LNCAP (cell line): ENCODE measurements at regions not wholly inside any gene's neighbourhood (a gene's known extent, or its start where the extent isn't known, plus 50 kb on each side); places are given as distances from the start of the nearest gene placed in this dataset.

ENCODE experiments used
- TF ChIP-seq, protein P1 (sequence below): fragments of 450-650 bp; IDR thresholded peaks from 2 replicates; pipeline ENCODE4 v1.5.1; 2017; ENCODE audit warnings: mild to moderate bottlenecking

DNA sequence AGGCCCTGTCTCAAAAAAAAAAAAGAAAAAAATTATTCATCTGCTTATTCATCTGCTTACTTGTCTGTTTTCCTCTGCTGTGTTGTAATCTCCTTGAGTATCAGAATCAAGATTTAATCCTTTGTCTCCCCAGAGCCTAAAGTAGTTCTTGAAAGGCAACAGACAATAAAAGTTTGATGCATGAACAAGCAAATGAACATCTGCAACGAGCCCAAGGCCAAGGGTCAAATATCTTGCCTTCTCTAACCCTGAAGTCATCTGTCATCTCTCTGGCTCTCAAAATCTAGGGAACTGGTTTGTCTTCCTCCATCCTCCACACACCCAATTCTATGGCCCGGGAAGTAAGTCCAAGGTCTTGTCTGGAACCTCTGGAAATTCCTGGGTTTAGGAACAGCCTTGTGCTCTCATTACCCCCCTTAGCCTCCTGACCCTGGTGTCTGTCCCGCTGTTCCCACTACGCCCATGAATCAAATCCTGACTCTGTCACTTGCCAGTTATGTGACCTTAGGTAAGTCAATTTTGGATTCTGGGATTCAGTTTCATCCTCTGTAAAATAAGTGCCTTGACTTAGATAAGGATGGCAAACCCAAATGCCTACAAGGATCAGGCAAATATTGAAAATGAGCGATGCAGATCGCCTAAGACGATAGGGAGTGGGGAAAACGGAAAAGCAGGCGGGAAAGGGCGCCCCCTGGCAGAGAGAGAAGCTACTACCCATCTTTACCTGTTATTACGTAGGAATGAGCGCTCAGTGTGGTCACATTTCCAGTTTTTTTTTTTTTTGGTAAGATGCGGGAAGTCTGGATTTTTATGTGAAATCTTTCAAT, 102.7 kb upstream of the DHX15 start:
- TF ChIP-seq, protein P1, sequence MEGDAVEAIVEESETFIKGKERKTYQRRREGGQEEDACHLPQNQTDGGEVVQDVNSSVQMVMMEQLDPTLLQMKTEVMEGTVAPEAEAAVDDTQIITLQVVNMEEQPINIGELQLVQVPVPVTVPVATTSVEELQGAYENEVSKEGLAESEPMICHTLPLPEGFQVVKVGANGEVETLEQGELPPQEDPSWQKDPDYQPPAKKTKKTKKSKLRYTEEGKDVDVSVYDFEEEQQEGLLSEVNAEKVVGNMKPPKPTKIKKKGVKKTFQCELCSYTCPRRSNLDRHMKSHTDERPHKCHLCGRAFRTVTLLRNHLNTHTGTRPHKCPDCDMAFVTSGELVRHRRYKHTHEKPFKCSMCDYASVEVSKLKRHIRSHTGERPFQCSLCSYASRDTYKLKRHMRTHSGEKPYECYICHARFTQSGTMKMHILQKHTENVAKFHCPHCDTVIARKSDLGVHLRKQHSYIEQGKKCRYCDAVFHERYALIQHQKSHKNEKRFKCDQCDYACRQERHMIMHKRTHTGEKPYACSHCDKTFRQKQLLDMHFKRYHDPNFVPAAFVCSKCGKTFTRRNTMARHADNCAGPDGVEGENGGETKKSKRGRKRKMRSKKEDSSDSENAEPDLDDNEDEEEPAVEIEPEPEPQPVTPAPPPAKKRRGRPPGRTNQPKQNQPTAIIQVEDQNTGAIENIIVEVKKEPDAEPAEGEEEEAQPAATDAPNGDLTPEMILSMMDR = peak; percentile 79

DNA sequence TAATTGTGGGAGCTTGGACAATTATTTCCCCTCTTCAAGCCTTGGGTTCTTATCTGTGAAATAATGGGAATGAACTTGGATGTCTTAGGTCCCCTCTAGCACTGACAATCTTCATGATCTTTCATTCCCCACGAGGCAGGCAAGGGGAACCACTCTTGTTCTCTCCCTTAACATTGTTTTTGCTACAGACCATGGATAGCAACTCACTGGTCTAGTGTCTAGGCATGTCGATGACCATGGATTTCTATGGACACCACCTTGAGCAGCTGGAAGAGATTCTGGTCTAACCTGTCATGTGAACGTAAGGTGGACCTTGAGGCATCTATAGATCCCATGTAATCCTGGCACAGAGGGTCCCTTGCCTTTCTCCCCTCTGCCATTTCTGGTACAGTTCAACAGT, 104.1 kb upstream of the DHX15 start:
- TF ChIP-seq, protein P1 = no peak

DNA sequence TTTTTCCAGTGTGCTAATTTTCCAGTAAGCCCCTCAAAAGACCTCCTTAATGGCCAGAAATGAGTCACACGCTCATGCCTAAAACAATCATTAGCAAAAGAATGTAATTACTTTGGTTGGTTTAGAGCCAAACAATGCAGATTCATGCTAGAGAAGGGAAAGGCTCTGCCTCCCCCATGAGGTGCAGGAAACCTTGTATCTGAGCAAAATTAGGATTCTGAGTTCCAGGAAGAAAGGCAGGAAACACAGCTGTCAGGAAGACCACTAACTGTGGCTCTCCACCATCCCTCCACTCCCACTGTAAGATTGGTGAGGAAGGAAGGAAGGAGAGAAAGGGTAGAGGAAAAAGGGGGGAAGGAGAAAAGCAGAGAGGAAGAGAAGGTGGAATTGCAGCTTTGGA, 104.9 kb upstream of the DHX15 start:
- TF ChIP-seq, protein P1 = no peak

DNA sequence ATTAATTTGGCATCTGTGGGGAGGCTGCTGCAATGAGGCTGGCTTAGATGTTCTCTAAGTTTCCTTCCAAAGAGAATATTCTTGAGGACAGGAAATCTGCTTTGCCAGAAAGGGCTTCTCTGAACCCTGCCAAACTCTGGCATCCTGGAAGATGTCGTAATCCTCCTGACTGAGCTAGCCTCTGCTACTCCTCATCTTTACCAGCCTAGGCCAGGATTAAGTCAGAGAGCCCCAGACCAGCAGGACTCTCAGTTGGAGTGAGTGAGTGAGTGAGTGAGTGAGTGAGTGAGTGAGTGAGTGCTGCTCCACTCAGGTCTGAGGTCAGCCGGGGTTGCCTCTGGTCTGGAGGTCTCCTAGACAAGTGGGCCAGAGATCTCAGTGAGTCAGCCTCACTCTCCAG, 104.9 kb upstream of the SOD3 start:
- TF ChIP-seq, protein P1 = no peak

DNA sequence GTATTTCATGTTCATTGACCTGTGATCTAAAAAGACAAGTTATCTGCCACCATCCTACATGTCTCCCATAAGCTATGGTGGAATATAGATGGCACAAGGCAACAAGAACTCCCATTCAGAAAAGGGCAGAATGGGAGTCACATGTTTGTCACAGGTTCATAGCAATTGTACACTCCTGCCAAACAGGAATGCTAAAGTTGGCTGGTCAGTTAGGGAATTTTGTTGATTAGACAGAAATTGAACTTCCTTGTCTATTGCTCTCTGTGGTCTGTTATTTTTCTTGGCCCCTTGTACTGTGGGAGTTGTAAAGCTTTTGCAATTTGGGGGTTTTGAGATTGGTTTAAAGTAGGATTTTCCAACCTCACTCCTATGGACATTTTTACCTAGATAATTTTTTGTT, 101.7 kb upstream of the SOD3 start:
- TF ChIP-seq, protein P1 = no peak

DNA sequence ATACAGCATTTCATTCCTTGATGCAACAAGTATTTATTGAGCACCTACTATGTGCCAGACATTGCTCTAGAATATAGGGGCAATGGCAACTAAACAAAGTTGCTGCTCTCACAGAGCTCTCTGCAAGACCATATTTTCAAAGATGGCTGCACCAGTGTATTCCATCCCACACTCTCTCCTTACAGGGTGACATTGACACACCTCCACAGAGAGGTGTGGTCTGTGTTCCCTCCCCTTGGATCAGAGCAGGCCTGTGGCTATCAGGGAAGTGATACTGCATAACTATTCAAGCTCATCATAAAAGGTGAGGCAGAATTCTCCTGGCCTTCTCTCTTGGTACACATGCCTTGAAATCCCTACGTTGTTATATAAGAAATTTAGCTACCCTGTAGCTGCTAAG, 95.3 kb upstream of the SOD3 start:
- TF ChIP-seq, protein P1 = no peak

DNA sequence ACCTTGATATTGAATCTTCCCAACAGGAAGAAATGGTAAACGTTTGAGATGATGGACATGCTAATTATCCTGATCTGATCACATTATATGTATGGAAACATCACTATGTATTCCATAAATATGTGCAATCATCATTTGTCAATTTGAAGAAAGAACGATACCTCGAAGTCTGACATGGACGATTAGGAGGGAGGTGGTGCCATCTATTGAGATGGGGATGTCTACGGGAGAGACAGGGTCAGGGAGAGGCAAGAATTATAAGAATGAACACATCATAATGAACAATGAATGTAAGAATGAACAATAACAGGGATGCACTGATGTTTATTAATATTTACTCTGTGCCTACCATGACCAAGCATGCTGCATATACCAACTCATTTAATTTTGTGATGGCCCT, 93.7 kb upstream of the SOD3 start:
- TF ChIP-seq, protein P1 = no peak
